Thyroid gland (tissue), 4 donors: ENCODE measurements at regions not wholly inside any gene's neighbourhood (a gene's known extent, or its start where the extent isn't known, plus 50 kb on each side); places are given as distances from the start of the nearest gene placed in this dataset.

Experiments used
- DNase-seq, 2 donors: peaks; one replicate each; pipeline ENCODE4 v3.0.0-alpha.2; 2019
- H3K27ac ChIP-seq, 3 donors: fragments of 200-600 bp; sonication (generic); 1 replicate in 2 of 3; 2 replicates in 1 of 3; pipeline ENCODE4 v1.5.1; 2016 to 2019; ENCODE audit warnings: mild to moderate bottlenecking in 1 of 3, moderate library complexity in 1 of 3
- H3K27me3 ChIP-seq: fragments of 200-600 bp; sonication (generic); one replicate; pipeline ENCODE4 v1.5.1; 2019
- H3K36me3 ChIP-seq, 2 donors: fragments of 200-600 bp; sonication (generic); one replicate each; pipeline ENCODE4 v1.5.1; 2016 to 2019
- H3K4me1 ChIP-seq, 2 donors: fragments of 200-600 bp; sonication (generic); one replicate each; pipeline ENCODE4 v1.5.1; 2017 to 2019
- H3K4me3 ChIP-seq, 3 donors: fragments of 200-600 bp; sonication (generic); replicated peaks in 1 of 3; 1 replicate in 2 of 3; 2 replicates in 1 of 3; pipeline ENCODE4 v1.5.1; 2016; ENCODE audit warnings: mild to moderate bottlenecking in 1 of 3
- H3K9me3 ChIP-seq: fragments of 200-600 bp; sonication (generic); one replicate; pipeline ENCODE4 v1.5.1; 2017
- POLR2A ChIP-seq, 2 donors: fragments of 450-650 bp; IDR thresholded peaks; one replicate each; pipeline ENCODE4 v1.6.1; 2017; ENCODE audit warnings: antibody characterized with exemption in 2 of 2, mild to moderate bottlenecking in 2 of 2, moderate library complexity in 1 of 2
- WGBS, 2 donors: methylation state at CpG; one replicate each; pipeline ENCODE4 v1.1.5; 2017; 5-methylcytosine and 5-hydroxymethylcytosine counted together
- intact Hi-C: fragments of 100-400 bp; cut with DNase I; formaldehyde crosslinking; loops from one replicate; pipeline ENCODE4 v1.15.1; 2023
- TF ChIP-seq, protein P1 (sequence below), 6 experiments: fragments of 200-600 bp in 3 of 6; fragments of 450-650 bp in 3 of 6; sonication (generic) in 3 of 6; IDR thresholded peaks; one replicate each; pipeline ENCODE4 v1.5.1; 2016 to 2019; ENCODE audit warnings: antibody characterized with exemption in 6 of 6, mild to moderate bottlenecking in 2 of 6, inconsistent platforms in 1 of 6, moderate library complexity in 1 of 6

DNA sequence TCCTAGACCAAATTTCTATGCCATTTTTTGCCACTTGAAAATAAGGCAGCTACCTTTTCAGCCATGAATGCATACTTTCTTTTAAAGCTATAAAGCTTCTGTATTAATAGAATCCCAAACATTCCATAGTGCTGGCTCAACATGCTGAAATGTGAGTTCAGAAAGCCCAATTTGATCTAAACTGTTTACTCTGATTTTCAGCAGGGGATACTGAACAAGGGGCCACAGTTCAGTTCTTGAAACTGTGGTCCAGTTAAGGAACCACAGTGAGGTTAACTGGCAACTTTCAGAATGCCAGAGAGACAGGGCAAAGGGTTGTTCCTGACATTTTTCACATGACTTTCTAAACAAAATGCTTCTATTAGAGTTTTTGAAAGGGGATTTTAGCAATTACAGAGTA, 85.7 kb upstream of the COL11A1 start:
- intact Hi-C loops, result no loop called here
- no peak for DNase-seq
- TF ChIP-seq POLR2A (IDR thresholded peaks at IDR 0.05), result no peak
- TF ChIP-seq, protein P1, sequence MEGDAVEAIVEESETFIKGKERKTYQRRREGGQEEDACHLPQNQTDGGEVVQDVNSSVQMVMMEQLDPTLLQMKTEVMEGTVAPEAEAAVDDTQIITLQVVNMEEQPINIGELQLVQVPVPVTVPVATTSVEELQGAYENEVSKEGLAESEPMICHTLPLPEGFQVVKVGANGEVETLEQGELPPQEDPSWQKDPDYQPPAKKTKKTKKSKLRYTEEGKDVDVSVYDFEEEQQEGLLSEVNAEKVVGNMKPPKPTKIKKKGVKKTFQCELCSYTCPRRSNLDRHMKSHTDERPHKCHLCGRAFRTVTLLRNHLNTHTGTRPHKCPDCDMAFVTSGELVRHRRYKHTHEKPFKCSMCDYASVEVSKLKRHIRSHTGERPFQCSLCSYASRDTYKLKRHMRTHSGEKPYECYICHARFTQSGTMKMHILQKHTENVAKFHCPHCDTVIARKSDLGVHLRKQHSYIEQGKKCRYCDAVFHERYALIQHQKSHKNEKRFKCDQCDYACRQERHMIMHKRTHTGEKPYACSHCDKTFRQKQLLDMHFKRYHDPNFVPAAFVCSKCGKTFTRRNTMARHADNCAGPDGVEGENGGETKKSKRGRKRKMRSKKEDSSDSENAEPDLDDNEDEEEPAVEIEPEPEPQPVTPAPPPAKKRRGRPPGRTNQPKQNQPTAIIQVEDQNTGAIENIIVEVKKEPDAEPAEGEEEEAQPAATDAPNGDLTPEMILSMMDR (IDR thresholded peaks at IDR 0.05), result no peak
- H3K4me1 ChIP-seq, result no peaks in the 10 kb centered on the region
- H3K27ac ChIP-seq, result no peak overlapping the region
- H3K27me3 ChIP-seq, result no peaks in the 10 kb centered on the region
- H3K9me3 ChIP-seq, result no peaks in the 10 kb centered on the region
- H3K36me3 ChIP-seq, result no peaks in the 10 kb centered on the region
- no peak overlapping the region for H3K4me3 ChIP-seq

DNA sequence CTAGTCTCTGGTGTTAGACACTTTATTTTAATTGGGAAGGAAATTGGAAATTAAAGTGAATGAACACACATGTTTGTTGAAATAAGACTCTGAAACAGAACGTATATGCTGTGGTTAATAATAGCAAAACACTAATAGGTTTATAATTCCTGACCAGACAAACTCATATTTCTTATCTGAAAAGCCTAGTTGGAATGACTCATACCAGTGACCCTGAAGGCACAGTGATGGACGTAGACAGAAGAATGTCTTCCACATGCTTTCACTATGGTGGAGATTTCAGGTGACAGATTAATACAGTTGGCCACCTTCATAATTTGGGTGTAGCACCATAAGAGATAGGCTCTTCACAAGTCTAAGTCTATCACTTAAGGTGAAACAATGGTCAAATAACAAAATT, 83.0 kb upstream of the COL11A1 start:
- no peak for TF ChIP-seq POLR2A (IDR thresholded peaks at IDR 0.05)
- TF ChIP-seq, protein P1 (IDR thresholded peaks at IDR 0.05), result no peak
- no peaks in the 10 kb centered on the region for H3K4me1 ChIP-seq
- intact Hi-C loops, result no loop called here
- no peak for DNase-seq
- H3K27me3 ChIP-seq, result no peaks in the 10 kb centered on the region
- no peak overlapping the region for H3K27ac ChIP-seq
- no peak overlapping the region for H3K4me3 ChIP-seq
- no peaks in the 10 kb centered on the region for H3K9me3 ChIP-seq
- 59 to 62% methylated on average over 2 of the region's 2 CpGs for WGBS, 2 donors
- no peaks in the 10 kb centered on the region for H3K36me3 ChIP-seq

DNA sequence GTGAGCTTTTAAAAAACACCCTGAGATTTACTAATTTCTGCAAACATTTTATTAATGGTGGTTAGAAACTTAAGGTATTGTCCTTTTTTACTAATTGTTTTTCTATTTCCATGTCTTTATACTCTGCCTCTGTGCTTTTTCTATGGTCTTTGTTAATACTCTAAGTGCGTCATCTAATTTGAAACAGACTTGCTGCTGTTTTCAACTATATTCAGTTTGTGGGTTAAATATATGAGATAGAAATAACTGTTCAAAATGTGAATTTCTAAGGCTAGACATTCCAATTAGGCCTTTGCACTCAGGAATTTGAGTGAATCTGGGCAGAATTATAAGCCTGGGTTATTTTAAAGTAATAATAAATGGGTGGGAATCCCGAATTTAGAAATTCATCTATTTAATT, 82.4 kb upstream of the COL11A1 start:
- whole genome bisulfite sequencing, 2 donors, result 82 to 93% methylated on average over 2 of the region's 2 CpGs
- intact Hi-C loops, result no loop called here
- Histone ChIP-seq H3K9me3 (no peaks in the 10 kb centered on the region), H3K27me3 (no peaks in the 10 kb centered on the region), H3K4me3 (no peak overlapping the region), H3K4me1 (no peaks in the 10 kb centered on the region), H3K27ac (no peak overlapping the region), H3K36me3 (no peaks in the 10 kb centered on the region)
- DNase-seq, result no peak
- no peak for TF ChIP-seq POLR2A (IDR thresholded peaks at IDR 0.05)
- TF ChIP-seq, protein P1 (IDR thresholded peaks at IDR 0.05), result no peak

DNA sequence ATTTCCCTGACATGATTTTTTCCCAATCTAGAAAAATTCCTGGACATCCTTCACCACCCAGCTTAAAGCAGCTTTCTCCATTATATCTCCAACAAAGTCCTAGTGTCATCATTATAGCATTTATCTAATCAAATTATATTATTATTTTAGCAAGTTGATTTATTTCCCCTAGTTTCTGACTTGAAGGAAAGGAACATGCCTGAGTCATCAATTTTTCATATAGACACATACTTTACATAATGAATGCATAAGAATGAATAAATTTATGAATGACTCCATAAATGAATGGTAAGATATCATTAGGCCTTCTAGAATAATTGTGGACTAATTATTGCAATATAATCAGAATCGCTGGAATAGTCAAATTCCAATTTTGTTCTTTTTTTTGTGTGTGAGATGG, 79.4 kb upstream of the COL11A1 start:
- intact Hi-C loops, result no loop called here
- no peak overlapping the region for H3K4me3 ChIP-seq
- H3K9me3 ChIP-seq, result no peaks in the 10 kb centered on the region
- no peaks in the 10 kb centered on the region for H3K36me3 ChIP-seq
- 89 to 97% methylated on average over 1 of the region's 1 CpG for WGBS, 2 donors
- no peaks in the 10 kb centered on the region for H3K27me3 ChIP-seq
- H3K4me1 ChIP-seq, result no peaks in the 10 kb centered on the region
- DNase-seq, result no peak
- no peak overlapping the region for H3K27ac ChIP-seq
- TF ChIP-seq, protein P1 (IDR thresholded peaks at IDR 0.05), result no peak
- no peak for TF ChIP-seq POLR2A (IDR thresholded peaks at IDR 0.05)

DNA sequence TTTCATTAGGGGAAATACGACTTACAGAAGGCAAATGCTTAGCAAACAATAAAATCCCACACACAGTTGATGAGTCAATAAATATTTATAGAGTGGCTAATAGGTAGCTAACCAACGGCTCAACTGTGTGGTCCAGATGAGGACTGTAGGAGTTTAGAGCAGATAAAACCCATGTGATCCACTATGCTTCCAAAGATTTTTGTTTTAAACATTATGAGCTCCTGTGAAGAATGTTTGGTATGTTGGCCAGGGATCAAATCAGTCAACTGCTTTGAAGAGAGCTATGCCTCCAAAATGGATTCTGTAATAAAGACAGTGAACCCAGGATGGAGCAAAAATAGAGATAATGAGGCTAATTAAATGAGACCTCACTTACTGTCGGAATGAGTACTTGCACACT, 72.3 kb upstream of the COL11A1 start:
- intact Hi-C loops, result no loop called here
- H3K36me3 ChIP-seq, result no peaks in the 10 kb centered on the region
- no peak for DNase-seq
- TF ChIP-seq, protein P1 (IDR thresholded peaks at IDR 0.05), result no peak
- no peak for TF ChIP-seq POLR2A (IDR thresholded peaks at IDR 0.05)
- H3K9me3 ChIP-seq, result no peaks in the 10 kb centered on the region
- no peaks in the 10 kb centered on the region for H3K27me3 ChIP-seq
- WGBS, 2 donors, result 58 to 59% methylated on average over 3 of the region's 3 CpGs
- no peak overlapping the region for H3K4me3 ChIP-seq
- H3K4me1 ChIP-seq, result no peaks in the 10 kb centered on the region
- H3K27ac ChIP-seq, result no peak overlapping the region
